ENCODE measurements at regions not wholly inside any gene's neighbourhood (a gene's known extent, or its start where the extent isn't known, plus 50 kb on each side); places are given as distances from the start of the nearest gene placed in this dataset.

GRCh38 chr2:145080426-145080825 is 560.5 kb upstream of the ZEB2 start:
- no peaks in the 10 kb centered on the region for H3K27me3 ChIP-seq (ENCODE audit: insufficient read depth in 3 of 3, low read length in 2 of 3)
- H3K4me3 ChIP-seq: no peak overlapping the region
- no peak for TF ChIP-seq CTCF (IDR thresholded peaks at IDR 0.05)
- no peaks in the 10 kb centered on the region for H3K9me3 ChIP-seq
- no peak for DNase-seq
- intact Hi-C loops (cut with DNase I): no loop called here
- WGBS, 3 donors: 35 to 39% (median 37%) methylated on average over 1 of the region's 1 CpG
- H3K27ac ChIP-seq: no peak overlapping the region
- no peaks in the 10 kb centered on the region for H3K4me1 ChIP-seq
- no peak for ATAC-seq
- H3K36me3 ChIP-seq (ENCODE audit: insufficient read depth in 1 of 2, low read depth in 1 of 2): no peaks in the 10 kb centered on the region

GRCh38 chr2:145079641-145080040 is 559.7 kb upstream of the ZEB2 start:
- ATAC-seq (no peak), DNase-seq (no peak)
- 36 to 48% (median 46%) methylated on average over 1 of the region's 1 CpG for WGBS, 3 donors
- H3K27me3 ChIP-seq (ENCODE audit: insufficient read depth in 3 of 3, low read length in 2 of 3): no peaks in the 10 kb centered on the region
- intact Hi-C loops (cut with DNase I): no loop called here
- H3K4me3 ChIP-seq: no peak overlapping the region
- TF ChIP-seq CTCF (IDR thresholded peaks at IDR 0.05): no peak
- H3K9me3 ChIP-seq: no peaks in the 10 kb centered on the region
- no peak overlapping the region for H3K27ac ChIP-seq
- H3K36me3 ChIP-seq (ENCODE audit: insufficient read depth in 1 of 2, low read depth in 1 of 2): no peaks in the 10 kb centered on the region
- H3K4me1 ChIP-seq: no peaks in the 10 kb centered on the region

- Histone ChIP-seq H3K36me3 (ENCODE audit: insufficient read depth in 1 of 2, low read depth in 1 of 2) (no peaks in the 10 kb centered on the region), H3K27me3 (ENCODE audit: insufficient read depth in 3 of 3, low read length in 2 of 3) (no peaks in the 10 kb centered on the region), H3K4me1 (no peaks in the 10 kb centered on the region), H3K27ac (no peak overlapping the region), H3K4me3 (no peak overlapping the region), H3K9me3 (no peaks in the 10 kb centered on the region)
- DNase-seq: no peak
- WGBS, 3 donors: 93 to 96% (median 95%) methylated on average over 1 of the region's 1 CpG
- intact Hi-C loops (cut with DNase I): no loop called here
- ATAC-seq: no peak
- TF ChIP-seq CTCF (IDR thresholded peaks at IDR 0.05): no peak
Measured at GRCh38 chr2:145078923-145079322, 559.0 kb upstream of the ZEB2 start.

- ATAC-seq (no peak), DNase-seq (no peak)
- H3K9me3 ChIP-seq: no peaks in the 10 kb centered on the region
- H3K4me3 ChIP-seq: no peak overlapping the region
- H3K27ac ChIP-seq: no peak overlapping the region
- TF ChIP-seq CTCF (IDR thresholded peaks at IDR 0.05): no peak
- 58 to 71% (median 63%) methylated on average over 1 of the region's 1 CpG for WGBS, 3 donors
- H3K4me1 ChIP-seq: no peaks in the 10 kb centered on the region
- H3K36me3 ChIP-seq (ENCODE audit: insufficient read depth in 1 of 2, low read depth in 1 of 2): no peaks in the 10 kb centered on the region
- intact Hi-C loops (cut with DNase I): no loop called here
- no peaks in the 10 kb centered on the region for H3K27me3 ChIP-seq (ENCODE audit: insufficient read depth in 3 of 3, low read length in 2 of 3)
Measured at GRCh38 chr2:145076085-145076484, 556.2 kb upstream of the ZEB2 start.

- Histone ChIP-seq H3K4me3 (no peak overlapping the region), H3K9me3 (no peaks in the 10 kb centered on the region), H3K36me3 (ENCODE audit: insufficient read depth in 1 of 2, low read depth in 1 of 2) (no peaks in the 10 kb centered on the region), H3K4me1 (no peaks in the 10 kb centered on the region), H3K27me3 (ENCODE audit: insufficient read depth in 3 of 3, low read length in 2 of 3) (no peaks in the 10 kb centered on the region), H3K27ac (no peak overlapping the region)
- intact Hi-C loops (cut with DNase I): no loop called here
- DNase-seq (no peak), ATAC-seq (no peak)
- TF ChIP-seq CTCF (IDR thresholded peaks at IDR 0.05): no peak
- WGBS, 3 donors: 48 to 56% (median 51%) methylated on average over 1 of the region's 1 CpG
Measured at GRCh38 chr2:145075454-145076062, 555.6 kb upstream of the ZEB2 start.

Measured in psoas muscle (tissue), 7 donors.